OCI-LY7 (cell line): ENCODE measurements at regions not wholly inside any gene's neighbourhood (a gene's known extent, or its start where the extent isn't known, plus 50 kb on each side); places are given as distances from the start of the nearest gene placed in this dataset.

ENCODE experiments used
- BruUV-seq: library from RNA; stranded (reverse); fragments of 400-500 nt; replicated peaks from 2 replicates; lab custom pipeline; 2021; lab: Mats Ljungman, UMichigan
- CTCF ChIA-PET: fragments of 300-600 bp; sonication (Branson Sonifier 250); formaldehyde crosslinking; loops from one replicate; lab custom pipeline; 2022; ENCODE audit warnings: antibody characterized with exemption; ENCODE audit not compliant: unreplicated experiment; lab: Charles Lee
- POLR2A ChIA-PET: fragments of 300-600 bp; sonication (Branson Sonifier 250); formaldehyde crosslinking; loops from one replicate; lab custom pipeline; 2022; ENCODE audit warnings: antibody characterized with exemption; lab: Charles Lee
- DNase-seq: peaks from one replicate; pipeline ENCODE4 v3.0.0-alpha.2; 2015; ENCODE audit warnings: low spot score
- H2AFZ ChIP-seq: fragments of 200-600 bp; sonication (generic), shearing (Covaris generic); 2 replicates; pipeline ENCODE4 v1.6.1; 2014; ENCODE audit warnings: mild to moderate bottlenecking, antibody characterized with exemption, low read length, moderate library complexity
- H3K27ac ChIP-seq: fragments of 200-600 bp; sonication (generic); 2 replicates; pipeline ENCODE4 v1.5.1; 2014; ENCODE audit warnings: mixed run types, low read depth, mild to moderate bottlenecking, moderate library complexity, low read length, inconsistent platforms; ENCODE audit not compliant: poor library complexity, severe bottlenecking
- H3K36me3 ChIP-seq: fragments of 200-600 bp; sonication (generic); 2 replicates; pipeline ENCODE4 v1.6.1; 2014; ENCODE audit warnings: mild to moderate bottlenecking, antibody characterized with exemption, low read length, moderate library complexity, mixed read lengths; ENCODE audit not compliant: insufficient read depth
- H3K4me1 ChIP-seq: fragments of 200-600 bp; sonication (generic); 2 replicates; pipeline ENCODE4 v1.5.1; 2014; ENCODE audit warnings: mild to moderate bottlenecking, low read length; ENCODE audit not compliant: insufficient read depth, poor library complexity, severe bottlenecking
- H3K4me2 ChIP-seq: fragments of 200-600 bp; sonication (generic); 2 replicates; pipeline ENCODE4 v1.6.1; 2014; ENCODE audit warnings: mild to moderate bottlenecking, low read length
- H3K4me3 ChIP-seq: fragments of 200-600 bp; sonication (generic); 2 replicates; pipeline ENCODE4 v1.5.1; 2014; ENCODE audit warnings: mild to moderate bottlenecking, low read depth, low read length; ENCODE audit not compliant: poor library complexity, severe bottlenecking
- H3K79me2 ChIP-seq: fragments of 200-600 bp; sonication (generic); 2 replicates; pipeline ENCODE4 v1.6.1; 2016; ENCODE audit warnings: low read depth, mild to moderate bottlenecking, low read length, moderate library complexity, mixed read lengths; ENCODE audit not compliant: insufficient read depth
- H3K9me2 ChIP-seq: fragments of 200-600 bp; sonication (generic); 2 replicates; pipeline ENCODE4 v1.6.1; 2016; ENCODE audit warnings: mild to moderate bottlenecking, low read length, mixed read lengths; ENCODE audit not compliant: insufficient read depth
- H3K9me3 ChIP-seq: fragments of 200-600 bp; sonication (generic); 2 replicates; pipeline ENCODE4 v1.6.1; 2014; ENCODE audit warnings: mild to moderate bottlenecking, mixed run types, low read length, mixed read lengths
- H4K20me1 ChIP-seq: fragments of 200-600 bp; sonication (generic); 2 replicates; pipeline ENCODE4 v1.6.1; 2014; ENCODE audit warnings: mild to moderate bottlenecking, antibody characterized with exemption, low read length, moderate library complexity, mixed read lengths; ENCODE audit not compliant: insufficient read depth
- EZH2phosphoT487 ChIP-seq: fragments of 200-600 bp; sonication (generic); IDR thresholded peaks from 2 replicates; pipeline ENCODE4 v1.6.1; 2018; ENCODE audit warnings: low read depth, borderline replicate concordance, mild to moderate bottlenecking, mixed run types, antibody characterized with exemption, low read length, moderate library complexity, mixed read lengths
- intact Hi-C: fragments of 100-400 bp; cut with micrococcal nuclease; formaldehyde crosslinking; loops from one replicate; pipeline ENCODE4 v1.10.0; 2022; ENCODE audit not compliant: unreplicated experiment
- TF ChIP-seq, protein P1 (sequence below): fragments of 200-600 bp; sonication (generic); conservative IDR thresholded peaks from 2 replicates; pipeline ENCODE4 v1.5.1; 2014; ENCODE audit warnings: mild to moderate bottlenecking, antibody characterized with exemption, low read length, moderate library complexity, mixed read lengths

DNA sequence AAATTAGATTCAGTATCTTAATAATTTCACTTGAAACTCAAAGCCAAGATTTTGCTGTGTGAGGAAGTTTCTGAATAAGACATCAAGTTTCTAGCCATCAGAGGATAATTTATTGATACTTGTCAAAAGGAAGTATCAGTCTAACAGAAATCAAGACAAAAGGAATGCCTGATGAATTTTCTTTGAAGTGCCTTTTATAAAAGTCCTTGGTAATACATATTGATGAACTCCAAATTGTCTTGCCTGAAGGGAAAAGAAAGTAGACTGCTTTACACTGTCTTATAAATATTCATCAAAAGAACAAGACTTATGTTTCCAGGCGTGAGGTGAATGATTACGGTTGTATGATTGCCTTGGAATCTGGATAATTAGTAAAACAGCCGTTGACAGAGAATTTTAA, 986.0 kb upstream of the MAP3K7 start:
- ChIA-PET CTCF (no interaction called here), POLR2A (interaction anchor here (0.6 kb wide), 1 partner anchor 13 kb away, joined by 3 read pairs; no protein-coding TSS in a partner anchor)
- H3K79me2 ChIP-seq, result no peaks in the 10 kb centered on the region
- H4K20me1 ChIP-seq, result no peaks in the 10 kb centered on the region
- H3K4me3 ChIP-seq, result no peak overlapping the region
- no peaks in the 10 kb centered on the region for H3K9me2 ChIP-seq
- no peak overlapping the region for H3K27ac ChIP-seq
- H3K36me3 ChIP-seq, result no peaks in the 10 kb centered on the region
- H3K4me2 ChIP-seq, result no peak overlapping the region
- BruUV-seq, result no TSS peak
- TF ChIP-seq EZH2phosphoT487, result no peak
- TF ChIP-seq, protein P1, sequence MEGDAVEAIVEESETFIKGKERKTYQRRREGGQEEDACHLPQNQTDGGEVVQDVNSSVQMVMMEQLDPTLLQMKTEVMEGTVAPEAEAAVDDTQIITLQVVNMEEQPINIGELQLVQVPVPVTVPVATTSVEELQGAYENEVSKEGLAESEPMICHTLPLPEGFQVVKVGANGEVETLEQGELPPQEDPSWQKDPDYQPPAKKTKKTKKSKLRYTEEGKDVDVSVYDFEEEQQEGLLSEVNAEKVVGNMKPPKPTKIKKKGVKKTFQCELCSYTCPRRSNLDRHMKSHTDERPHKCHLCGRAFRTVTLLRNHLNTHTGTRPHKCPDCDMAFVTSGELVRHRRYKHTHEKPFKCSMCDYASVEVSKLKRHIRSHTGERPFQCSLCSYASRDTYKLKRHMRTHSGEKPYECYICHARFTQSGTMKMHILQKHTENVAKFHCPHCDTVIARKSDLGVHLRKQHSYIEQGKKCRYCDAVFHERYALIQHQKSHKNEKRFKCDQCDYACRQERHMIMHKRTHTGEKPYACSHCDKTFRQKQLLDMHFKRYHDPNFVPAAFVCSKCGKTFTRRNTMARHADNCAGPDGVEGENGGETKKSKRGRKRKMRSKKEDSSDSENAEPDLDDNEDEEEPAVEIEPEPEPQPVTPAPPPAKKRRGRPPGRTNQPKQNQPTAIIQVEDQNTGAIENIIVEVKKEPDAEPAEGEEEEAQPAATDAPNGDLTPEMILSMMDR, result no peak
- no peak overlapping the region for H2AFZ ChIP-seq
- intact Hi-C loops, result no loop called here
- no peaks in the 10 kb centered on the region for H3K4me1 ChIP-seq
- no peak for DNase-seq
- no peaks in the 10 kb centered on the region for H3K9me3 ChIP-seq

DNA sequence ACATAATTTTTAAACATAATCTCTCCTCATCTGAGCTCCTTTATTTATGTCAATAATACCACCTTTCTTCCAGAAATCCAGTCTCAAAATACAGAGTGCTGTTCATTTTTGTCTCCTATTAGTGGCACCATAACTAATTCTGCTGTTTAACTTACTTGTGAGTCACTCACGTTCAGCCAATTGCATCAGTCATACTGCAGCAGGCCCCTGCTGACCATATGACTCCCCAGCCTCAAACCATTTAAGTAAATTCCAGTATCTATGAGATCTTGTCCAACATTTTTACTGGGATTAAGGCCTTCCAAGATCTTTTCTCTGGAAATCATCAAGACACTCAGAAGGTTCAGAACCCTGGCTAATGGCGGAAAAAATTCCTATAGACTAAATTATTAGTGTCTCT, 982.2 kb upstream of the MAP3K7 start:
- H4K20me1 ChIP-seq, result no peaks in the 10 kb centered on the region
- intact Hi-C loops, result no loop called here
- no peaks in the 10 kb centered on the region for H3K9me2 ChIP-seq
- no peak overlapping the region for H3K4me2 ChIP-seq
- no TSS peak for BruUV-seq
- no peak overlapping the region for H2AFZ ChIP-seq
- H3K36me3 ChIP-seq, result no peaks in the 10 kb centered on the region
- ChIA-PET CTCF (no interaction called here), POLR2A (interaction anchor here (1.1 kb wide), 1 partner anchor 28 kb away, joined by 3 read pairs; no protein-coding TSS in a partner anchor)
- no peak for TF ChIP-seq EZH2phosphoT487
- TF ChIP-seq, protein P1, result no peak
- H3K4me1 ChIP-seq, result no peaks in the 10 kb centered on the region
- H3K27ac ChIP-seq, result no peak overlapping the region
- H3K79me2 ChIP-seq, result no peaks in the 10 kb centered on the region
- H3K4me3 ChIP-seq, result no peak overlapping the region
- no peak for DNase-seq
- H3K9me3 ChIP-seq, result no peaks in the 10 kb centered on the region

DNA sequence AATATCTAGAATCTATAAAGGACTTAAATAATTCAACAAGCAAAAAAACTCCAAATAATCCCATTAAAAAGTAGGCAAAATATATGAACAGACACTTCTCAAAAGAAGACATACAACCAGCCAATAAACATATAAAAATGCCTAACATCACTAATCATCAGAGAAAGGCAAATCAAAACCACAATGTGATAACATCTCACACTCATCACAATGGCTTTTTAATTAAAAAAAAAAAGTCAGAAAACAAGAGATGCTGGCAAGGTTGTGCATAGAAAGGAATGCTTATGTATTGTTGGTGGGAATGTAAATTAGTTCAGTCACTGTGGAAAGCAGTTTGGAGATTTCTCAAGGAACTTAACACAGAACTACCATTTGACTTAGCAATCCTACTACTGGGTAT, 979.6 kb upstream of the MAP3K7 start:
- DNase-seq, result no peak
- POLR2A ChIA-PET, result no interaction called here
- BruUV-seq, result no TSS peak
- CTCF ChIA-PET, result no interaction called here
- H3K36me3 ChIP-seq, result no peaks in the 10 kb centered on the region
- H3K27ac ChIP-seq, result no peak overlapping the region
- no peak overlapping the region for H3K4me2 ChIP-seq
- TF ChIP-seq, protein P1, result no peak
- TF ChIP-seq EZH2phosphoT487, result no peak
- H4K20me1 ChIP-seq, result no peaks in the 10 kb centered on the region
- no peaks in the 10 kb centered on the region for H3K79me2 ChIP-seq
- H2AFZ ChIP-seq, result no peak overlapping the region
- no peaks in the 10 kb centered on the region for H3K4me1 ChIP-seq
- H3K4me3 ChIP-seq, result no peak overlapping the region
- no peaks in the 10 kb centered on the region for H3K9me2 ChIP-seq
- intact Hi-C loops, result no loop called here
- no peaks in the 10 kb centered on the region for H3K9me3 ChIP-seq
